ENCODE measurements at regions not wholly inside any gene's neighbourhood (a gene's known extent, or its start where the extent isn't known, plus 50 kb on each side); places are given as distances from the start of the nearest gene placed in this dataset.

DNA sequence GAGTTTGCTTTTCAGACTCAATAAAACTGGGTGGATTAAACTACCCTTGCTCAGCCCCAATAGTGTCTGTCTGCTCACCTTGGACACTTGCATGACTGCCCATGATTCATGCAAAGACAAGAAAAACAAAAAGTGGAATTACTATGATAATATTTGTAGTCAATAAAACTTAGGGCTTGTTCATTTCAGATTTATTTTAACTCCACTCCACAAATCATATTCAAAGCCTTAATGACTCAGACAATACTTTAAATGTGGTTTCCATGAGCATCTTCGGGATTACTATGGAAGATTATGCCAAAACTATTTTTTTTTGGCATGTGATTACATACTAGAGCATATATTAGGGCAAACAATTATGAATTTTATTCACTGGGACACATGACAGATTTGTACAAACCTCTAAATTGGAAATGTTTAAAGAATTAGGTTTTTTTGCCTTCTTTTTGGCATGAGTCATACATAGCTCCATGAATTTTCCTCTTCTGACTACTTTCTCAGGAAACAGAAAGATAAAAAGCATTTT is 468.9 kb downstream of the ACTL7B start:
- Histone ChIP-seq H3K9me3 (ENCODE audit: control insufficient read depth in 1 of 2, insufficient read depth in 1 of 2, low read depth in 1 of 2, low read length in 2 of 2) (no peaks in the 10 kb centered on the region), H4K20me1 (ENCODE audit: insufficient read depth) (no peaks in the 10 kb centered on the region), H3K27me3 (ENCODE audit: insufficient read depth, low read length) (no peaks in the 10 kb centered on the region), H3K36me3 (ENCODE audit: control insufficient read depth in 1 of 2, insufficient read depth in 2 of 2, low read length in 2 of 2) (no peaks in the 10 kb centered on the region), H3K79me2 (ENCODE audit: insufficient read depth, low read length) (no peaks in the 10 kb centered on the region), H3K4me3 (replicated peaks in 1 of 2; ENCODE audit: low read depth in 1 of 2, low read length in 2 of 2) (no peak overlapping the region), H3K4me2 (ENCODE audit: low read length) (no peak overlapping the region), H3K9me2 (ENCODE audit: insufficient read depth) (no peaks in the 10 kb centered on the region), H2AFZ (ENCODE audit: low read depth, low read length, poor library complexity, severe bottlenecking) (no peak overlapping the region), H3K4me1 (ENCODE audit: control insufficient read depth in 1 of 2, insufficient read depth in 2 of 2, low read length in 2 of 2) (no peaks in the 10 kb centered on the region), H3K27ac (ENCODE audit: low read depth, low read length) (no peak overlapping the region), H3K9ac (ENCODE audit: low read length) (no peak overlapping the region)
- RAD21 ChIA-PET (ENCODE audit: low non-redundant PET in 1 of 2, low total read pairs in 2 of 2, uncharacterized antibody in 2 of 2, unreplicated experiment in 2 of 2), result no interaction called here
- intact Hi-C loops (cut with micrococcal nuclease), result no loop called here
- BruUV-seq (replicated peaks), result no TSS peak
- POLR2A ChIA-PET, result no interaction called here
- CTCF ChIA-PET, result no interaction called here
- no peak for TF ChIP-seq ZFX (IDR thresholded peaks at IDR 0.05)
- 0 out of 2 replicates have a peak, but pooled peaks have one; percentile 8 for TF ChIP-seq FOSL1 (IDR thresholded peaks at IDR 0.05; ENCODE audit: low read depth)
- no peak for DNase-seq (ENCODE audit: low read depth, low spot score)
- ATAC-seq, result no peak

DNA sequence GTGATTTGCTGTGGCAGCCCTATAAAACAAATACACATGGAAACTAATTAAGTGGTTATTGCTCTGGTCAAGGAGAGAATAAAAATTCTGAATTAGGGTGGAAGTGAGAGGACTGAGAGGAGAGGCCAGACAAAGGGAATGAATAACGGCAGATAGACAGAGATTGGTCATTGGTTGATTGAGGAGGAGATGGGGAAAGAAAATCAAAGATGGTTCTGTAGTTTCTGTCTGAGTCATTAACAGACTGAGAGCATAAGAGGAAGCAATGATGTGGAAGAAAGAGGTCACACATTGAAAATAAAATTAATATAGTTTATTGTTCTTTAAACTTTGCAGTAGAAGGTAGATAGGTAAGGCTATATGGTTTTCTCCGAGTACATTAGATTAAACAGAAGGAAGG is 469.8 kb downstream of the ACTL7B start:
- Histone ChIP-seq H4K20me1 (ENCODE audit: insufficient read depth) (no peaks in the 10 kb centered on the region), H3K4me1 (ENCODE audit: control insufficient read depth in 1 of 2, insufficient read depth in 2 of 2, low read length in 2 of 2) (no peaks in the 10 kb centered on the region), H3K79me2 (ENCODE audit: insufficient read depth, low read length) (no peaks in the 10 kb centered on the region), H3K27ac (ENCODE audit: low read depth, low read length) (no peak overlapping the region), H3K4me2 (ENCODE audit: low read length) (no peak overlapping the region), H3K36me3 (ENCODE audit: control insufficient read depth in 1 of 2, insufficient read depth in 2 of 2, low read length in 2 of 2) (no peaks in the 10 kb centered on the region), H3K9me3 (ENCODE audit: control insufficient read depth in 1 of 2, insufficient read depth in 1 of 2, low read depth in 1 of 2, low read length in 2 of 2) (no peaks in the 10 kb centered on the region), H3K4me3 (replicated peaks in 1 of 2; ENCODE audit: low read depth in 1 of 2, low read length in 2 of 2) (no peak overlapping the region), H3K9me2 (ENCODE audit: insufficient read depth) (no peaks in the 10 kb centered on the region), H3K27me3 (ENCODE audit: insufficient read depth, low read length) (no peaks in the 10 kb centered on the region), H3K9ac (ENCODE audit: low read length) (no peak overlapping the region), H2AFZ (ENCODE audit: low read depth, low read length, poor library complexity, severe bottlenecking) (no peak overlapping the region)
- no TSS peak for BruUV-seq (replicated peaks)
- CTCF ChIA-PET, result no interaction called here
- DNase-seq (ENCODE audit: low read depth, low spot score), result no peak
- RAD21 ChIA-PET (ENCODE audit: low non-redundant PET in 1 of 2, low total read pairs in 2 of 2, uncharacterized antibody in 2 of 2, unreplicated experiment in 2 of 2), result no interaction called here
- intact Hi-C loops (cut with micrococcal nuclease), result no loop called here
- no peak for ATAC-seq
- POLR2A ChIA-PET, result no interaction called here
- TF ChIP-seq CBX3 (IDR thresholded peaks at IDR 0.05; ENCODE audit: low read depth), result no peak

- no peak for ATAC-seq
- CTCF ChIA-PET, result no interaction called here
- no peak for TF ChIP-seq EGR1 (IDR thresholded peaks at IDR 0.05; ENCODE audit: low read depth)
- TF ChIP-seq SRF (IDR thresholded peaks at IDR 0.05; ENCODE audit: low read depth), result no peak
- no peak for TF ChIP-seq CBX3 (IDR thresholded peaks at IDR 0.05; ENCODE audit: low read depth)
- no peak for TF ChIP-seq TCF7L2 (IDR thresholded peaks at IDR 0.05; ENCODE audit: borderline replicate concordance, extremely low read depth, insufficient read depth, insufficient read length)
- TF ChIP-seq RAD21 (IDR thresholded peaks at IDR 0.05; ENCODE audit: low read depth), result no peak
- TF ChIP-seq ZFX (IDR thresholded peaks at IDR 0.05), result no peak
- TF ChIP-seq JUND (IDR thresholded peaks at IDR 0.05), result no peak
- Histone ChIP-seq H3K9me3 (ENCODE audit: control insufficient read depth in 1 of 2, insufficient read depth in 1 of 2, low read depth in 1 of 2, low read length in 2 of 2) (no peaks in the 10 kb centered on the region), H4K20me1 (ENCODE audit: insufficient read depth) (no peaks in the 10 kb centered on the region), H3K9ac (ENCODE audit: low read length) (no peak overlapping the region), H3K79me2 (ENCODE audit: insufficient read depth, low read length) (no peaks in the 10 kb centered on the region), H3K27me3 (ENCODE audit: insufficient read depth, low read length) (no peaks in the 10 kb centered on the region), H3K4me1 (ENCODE audit: control insufficient read depth in 1 of 2, insufficient read depth in 2 of 2, low read length in 2 of 2) (no peaks in the 10 kb centered on the region), H3K36me3 (ENCODE audit: control insufficient read depth in 1 of 2, insufficient read depth in 2 of 2, low read length in 2 of 2) (no peaks in the 10 kb centered on the region), H3K27ac (ENCODE audit: low read depth, low read length) (no peak overlapping the region), H3K9me2 (ENCODE audit: insufficient read depth) (no peaks in the 10 kb centered on the region), H3K4me3 (replicated peaks in 1 of 2; ENCODE audit: low read depth in 1 of 2, low read length in 2 of 2) (no peak overlapping the region), H2AFZ (ENCODE audit: low read depth, low read length, poor library complexity, severe bottlenecking) (no peak overlapping the region), H3K4me2 (ENCODE audit: low read length) (no peak overlapping the region)
- RAD21 ChIA-PET (ENCODE audit: low non-redundant PET in 1 of 2, low total read pairs in 2 of 2, uncharacterized antibody in 2 of 2, unreplicated experiment in 2 of 2), result no interaction called here
- no TSS peak for BruUV-seq (replicated peaks)
- intact Hi-C loops (cut with micrococcal nuclease), result no loop called here
- no peak for DNase-seq (ENCODE audit: low read depth, low spot score)
- POLR2A ChIA-PET, result no interaction called here
These were observed 472.0 kb downstream of the ACTL7B start for GRCh38 chr9:108383796-108384195.

Measured in HCT116 (cell line).